Thyroid gland (tissue), 4 donors: ENCODE measurements at regions not wholly inside any gene's neighbourhood (a gene's known extent, or its start where the extent isn't known, plus 50 kb on each side); places are given as distances from the start of the nearest gene placed in this dataset.

ENCODE experiments used
- CTCF ChIP-seq, 6 experiments: fragments of 200-600 bp in 3 of 6; fragments of 450-650 bp in 3 of 6; sonication (generic) in 3 of 6; IDR thresholded peaks; one replicate each; pipeline ENCODE4 v1.5.1; 2016 to 2019; ENCODE audit warnings: antibody characterized with exemption in 6 of 6, mild to moderate bottlenecking in 2 of 6, inconsistent platforms in 1 of 6, moderate library complexity in 1 of 6
- POLR2A ChIP-seq, 2 donors: fragments of 450-650 bp; IDR thresholded peaks; one replicate each; pipeline ENCODE4 v1.6.1; 2017; ENCODE audit warnings: antibody characterized with exemption in 2 of 2, mild to moderate bottlenecking in 2 of 2, moderate library complexity in 1 of 2

GRCh38 chr15:58346361-58346760 is 85.4 kb upstream of the LIPC start:
- TF ChIP-seq CTCF (IDR thresholded peaks at IDR 0.05) (no peak), POLR2A (IDR thresholded peaks at IDR 0.05) (no peak)
